Testis (tissue), 2 donors: ENCODE measurements at regions not wholly inside any gene's neighbourhood (a gene's known extent, or its start where the extent isn't known, plus 50 kb on each side); places are given as distances from the start of the nearest gene placed in this dataset.

Source experiments
- DNase-seq: peaks from one replicate; pipeline ENCODE4 v3.0.0-alpha.2; 2019
- H3K27ac ChIP-seq, 2 donors: fragments of 200-600 bp; sonication (generic); one replicate each; pipeline ENCODE4 v1.5.1; 2019
- H3K27me3 ChIP-seq: fragments of 200-600 bp; sonication (generic); one replicate; pipeline ENCODE4 v1.5.1; 2019
- H3K36me3 ChIP-seq: fragments of 200-600 bp; sonication (generic); one replicate; pipeline ENCODE4 v1.5.1; 2017; ENCODE audit warnings: low read depth; ENCODE audit errors: missing control alignments
- H3K4me1 ChIP-seq: fragments of 200-600 bp; sonication (generic); one replicate; pipeline ENCODE4 v1.5.1; 2019
- H3K4me3 ChIP-seq, 2 donors: fragments of 200-600 bp; sonication (generic); one replicate each; pipeline ENCODE4 v1.5.1; 2017 to 2019
- H3K9me3 ChIP-seq: fragments of 200-600 bp; sonication (generic); one replicate; pipeline ENCODE4 v1.5.1; 2017
- POLR2A ChIP-seq: fragments of 450-650 bp; IDR thresholded peaks from one replicate; pipeline ENCODE4 v1.6.1; 2017; ENCODE audit warnings: antibody characterized with exemption, mild to moderate bottlenecking, moderate library complexity
- WGBS, 2 donors: methylation state at CpG; one replicate each; pipeline ENCODE4 v1.1.5; 2018; 5-methylcytosine and 5-hydroxymethylcytosine counted together
- intact Hi-C: fragments of 100-400 bp; cut with DNase I; formaldehyde crosslinking; loops from one replicate; pipeline ENCODE4 v1.15.1; 2023; ENCODE audit warnings: low total_unique reads
- TF ChIP-seq, protein P1 (sequence below), 3 experiments: fragments of 450-650 bp in 2 of 3; fragments of 200-600 bp in 1 of 3; sonication (generic) in 1 of 3; IDR thresholded peaks; one replicate each; pipeline ENCODE4 v1.5.1; 2016 to 2019; ENCODE audit warnings: antibody characterized with exemption in 3 of 3, mild to moderate bottlenecking in 2 of 3, moderate library complexity in 1 of 3

DNA sequence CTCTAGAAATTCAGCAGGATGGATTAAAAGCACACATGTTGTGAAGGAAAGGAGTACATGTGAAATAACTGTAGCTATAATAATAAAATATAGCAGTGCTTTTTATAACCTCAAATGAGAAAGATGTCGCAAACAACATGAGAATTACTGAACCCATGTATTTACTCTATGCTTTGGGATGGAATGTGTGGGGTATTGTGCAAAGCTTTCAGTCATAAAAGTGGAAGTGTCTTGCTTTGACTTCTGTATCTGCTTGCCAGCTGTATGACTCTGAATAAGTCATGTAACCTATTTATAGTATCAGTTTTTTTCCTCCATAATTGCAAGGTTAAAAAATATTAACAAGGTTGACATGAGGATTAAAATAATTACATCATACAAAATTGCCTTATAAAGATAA is 519.3 kb upstream of the CADM2 start:
- H3K9me3 ChIP-seq = no peaks in the 10 kb centered on the region
- H3K4me1 ChIP-seq = no peaks in the 10 kb centered on the region
- intact Hi-C loops = no loop called here
- no peak for TF ChIP-seq POLR2A
- TF ChIP-seq, protein P1, sequence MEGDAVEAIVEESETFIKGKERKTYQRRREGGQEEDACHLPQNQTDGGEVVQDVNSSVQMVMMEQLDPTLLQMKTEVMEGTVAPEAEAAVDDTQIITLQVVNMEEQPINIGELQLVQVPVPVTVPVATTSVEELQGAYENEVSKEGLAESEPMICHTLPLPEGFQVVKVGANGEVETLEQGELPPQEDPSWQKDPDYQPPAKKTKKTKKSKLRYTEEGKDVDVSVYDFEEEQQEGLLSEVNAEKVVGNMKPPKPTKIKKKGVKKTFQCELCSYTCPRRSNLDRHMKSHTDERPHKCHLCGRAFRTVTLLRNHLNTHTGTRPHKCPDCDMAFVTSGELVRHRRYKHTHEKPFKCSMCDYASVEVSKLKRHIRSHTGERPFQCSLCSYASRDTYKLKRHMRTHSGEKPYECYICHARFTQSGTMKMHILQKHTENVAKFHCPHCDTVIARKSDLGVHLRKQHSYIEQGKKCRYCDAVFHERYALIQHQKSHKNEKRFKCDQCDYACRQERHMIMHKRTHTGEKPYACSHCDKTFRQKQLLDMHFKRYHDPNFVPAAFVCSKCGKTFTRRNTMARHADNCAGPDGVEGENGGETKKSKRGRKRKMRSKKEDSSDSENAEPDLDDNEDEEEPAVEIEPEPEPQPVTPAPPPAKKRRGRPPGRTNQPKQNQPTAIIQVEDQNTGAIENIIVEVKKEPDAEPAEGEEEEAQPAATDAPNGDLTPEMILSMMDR (IDR thresholded peaks at IDR 0.05) = no peak
- H3K27ac ChIP-seq = no peak overlapping the region
- no peaks in the 10 kb centered on the region for H3K27me3 ChIP-seq
- H3K4me3 ChIP-seq = no peak overlapping the region
- no peak for DNase-seq
- WGBS, 2 donors = 88 to 93% methylated on average over 1 of the region's 1 CpG
- H3K36me3 ChIP-seq = no peaks in the 10 kb centered on the region

DNA sequence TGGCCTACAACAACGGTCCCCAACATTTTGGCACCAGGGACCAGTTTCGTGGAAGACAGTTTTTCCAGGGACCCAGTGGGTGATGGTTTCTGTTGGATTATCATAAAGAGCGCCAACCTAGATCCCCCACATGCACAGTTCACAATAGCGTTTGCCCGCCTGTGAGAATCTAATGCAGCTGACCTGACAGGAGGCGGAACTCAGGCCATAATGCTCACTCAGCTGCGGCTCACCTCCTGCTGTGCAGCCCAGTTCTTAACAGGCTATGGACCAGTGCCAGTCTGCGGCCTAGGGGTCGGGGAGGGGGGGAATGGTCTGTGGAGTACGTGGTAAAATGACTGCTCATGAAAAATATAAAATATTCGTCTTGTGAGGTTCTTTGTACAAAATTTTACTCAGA is 518.5 kb upstream of the CADM2 start:
- H3K27ac ChIP-seq = no peak overlapping the region
- whole genome bisulfite sequencing, 2 donors = 70 to 78% methylated on average over 11 of the region's 11 CpGs

DNA sequence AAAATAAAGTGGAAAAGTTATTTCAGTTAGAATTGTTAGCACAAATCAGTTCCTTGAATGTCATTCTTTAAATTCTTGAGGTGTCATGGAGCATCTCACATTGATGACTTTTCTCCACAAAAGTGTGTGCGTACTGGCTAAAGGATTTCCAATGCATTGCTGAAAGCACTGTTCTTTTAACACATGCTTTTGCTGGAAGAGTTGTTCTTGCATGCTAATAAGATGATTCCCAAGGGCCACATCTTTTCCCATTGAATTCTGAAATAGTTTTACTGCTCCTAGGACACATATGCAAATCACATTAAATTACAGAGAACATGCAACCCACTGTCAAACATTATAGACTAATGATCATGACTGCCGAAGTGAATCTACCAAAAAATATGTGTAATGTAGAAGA is 516.3 kb upstream of the CADM2 start:
- Histone ChIP-seq H3K36me3 (no peaks in the 10 kb centered on the region), H3K4me3 (no peak overlapping the region), H3K27ac (no peak overlapping the region), H3K4me1 (no peaks in the 10 kb centered on the region), H3K27me3 (no peaks in the 10 kb centered on the region), H3K9me3 (no peaks in the 10 kb centered on the region)
- DNase-seq = no peak
- intact Hi-C loops = no loop called here
- no peak for TF ChIP-seq POLR2A
- TF ChIP-seq, protein P1 (IDR thresholded peaks at IDR 0.05) = no peak
- WGBS, 2 donors = 84 to 92% methylated on average over 2 of the region's 2 CpGs

More for the DNA sequence above, 518.5 kb upstream of the CADM2 start:
- Histone ChIP-seq H3K4me3 (no peak overlapping the region), H3K27me3 (no peaks in the 10 kb centered on the region), H3K9me3 (no peaks in the 10 kb centered on the region), H3K4me1 (no peaks in the 10 kb centered on the region), H3K36me3 (no peaks in the 10 kb centered on the region)
- intact Hi-C loops = no loop called here
- TF ChIP-seq POLR2A = no peak
- TF ChIP-seq, protein P1 (IDR thresholded peaks at IDR 0.05) = no peak
- no peak for DNase-seq

DNA sequence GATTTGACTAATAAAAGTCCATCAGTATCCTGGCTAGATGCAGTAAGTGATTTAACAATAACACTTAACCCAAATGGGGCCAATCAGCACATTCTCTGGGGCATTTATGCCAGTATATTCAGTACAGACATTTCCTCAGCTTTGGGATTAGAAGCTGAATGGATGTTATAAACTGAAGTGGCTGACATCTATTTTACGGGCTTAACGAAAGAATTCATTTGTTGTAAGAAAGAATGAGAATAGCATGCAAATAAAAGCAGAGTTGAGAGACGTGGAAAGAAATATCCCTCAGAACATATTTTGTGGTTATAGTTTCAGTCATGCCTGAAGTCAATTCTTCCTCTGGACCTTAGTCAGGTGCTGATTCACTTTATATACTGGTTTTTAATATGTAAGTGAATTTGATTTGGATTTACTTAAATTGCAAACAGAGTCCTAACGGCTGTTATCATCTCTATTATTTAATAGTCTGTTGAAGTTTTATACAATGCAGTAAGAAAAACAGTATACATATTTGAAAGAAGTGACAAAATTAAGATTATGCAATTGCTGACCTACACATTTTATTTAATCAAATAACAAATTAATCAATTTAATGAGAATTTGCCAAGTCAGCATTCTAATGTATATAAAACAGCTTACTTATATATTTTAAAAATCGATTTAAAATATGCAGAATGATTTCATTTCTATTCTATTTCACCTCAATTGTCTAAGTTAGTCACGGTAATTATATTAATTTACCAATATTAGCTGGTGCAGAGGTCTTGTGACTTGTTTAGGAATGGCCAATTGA is 513.9 kb upstream of the CADM2 start:
- no peak overlapping the region for H3K4me3 ChIP-seq
- H3K36me3 ChIP-seq = no peaks in the 10 kb centered on the region
- 73 to 83% methylated on average over 6 of the region's 6 CpGs for WGBS, 2 donors
- no peaks in the 10 kb centered on the region for H3K27me3 ChIP-seq
- no peak for DNase-seq
- intact Hi-C loops = no loop called here
- TF ChIP-seq, protein P1 (IDR thresholded peaks at IDR 0.05) = no peak
- TF ChIP-seq POLR2A = no peak
- no peak overlapping the region for H3K27ac ChIP-seq
- H3K4me1 ChIP-seq = no peaks in the 10 kb centered on the region
- no peaks in the 10 kb centered on the region for H3K9me3 ChIP-seq

DNA sequence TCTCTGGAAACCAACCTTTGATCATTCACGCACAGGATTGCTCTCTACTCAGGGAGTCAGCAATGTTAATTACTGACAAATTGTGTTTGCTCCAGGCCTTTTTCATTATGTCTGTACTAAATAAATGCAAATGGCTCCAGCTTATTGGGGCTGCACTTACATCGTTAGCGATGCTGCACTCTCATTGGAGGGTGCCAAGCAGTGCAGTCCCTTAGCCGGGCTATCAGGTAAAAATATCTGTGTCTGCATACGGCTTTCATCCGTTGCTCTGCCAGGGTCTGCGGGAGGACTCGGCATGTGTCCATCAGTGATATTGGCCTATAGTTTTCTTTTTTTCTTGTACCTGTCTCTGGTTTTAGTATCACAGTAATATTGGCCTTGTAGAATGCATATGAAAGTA is 471.5 kb upstream of the CADM2 start:
- no peak overlapping the region for H3K27ac ChIP-seq
- 51 to 77% methylated on average over 8 of the region's 8 CpGs for WGBS, 2 donors
- no peaks in the 10 kb centered on the region for H3K9me3 ChIP-seq
- intact Hi-C loops = no loop called here
- no peak for DNase-seq
- no peak for TF ChIP-seq POLR2A
- TF ChIP-seq, protein P1 (IDR thresholded peaks at IDR 0.05) = no peak
- no peaks in the 10 kb centered on the region for H3K27me3 ChIP-seq
- H3K36me3 ChIP-seq = no peaks in the 10 kb centered on the region
- H3K4me3 ChIP-seq = no peak overlapping the region
- H3K4me1 ChIP-seq = no peaks in the 10 kb centered on the region
